Neural cell (in vitro differentiated cells): ENCODE measurements at regions not wholly inside any gene's neighbourhood (a gene's known extent, or its start where the extent isn't known, plus 50 kb on each side); places are given as distances from the start of the nearest gene placed in this dataset.

Experiments
- H2AFZ ChIP-seq: fragments of 200-600, 300-800 bp; sonication (generic), shearing (Covaris generic); 2 replicates; pipeline ENCODE4 v1.6.0; 2014; ENCODE audit warnings: low read depth, mild to moderate bottlenecking, antibody characterized with exemption, low read length, moderate library complexity
- H3F3A ChIP-seq: fragments of 200-600 bp; shearing (Covaris generic); 2 replicates; pipeline ENCODE4 v1.6.1; 2016; ENCODE audit warnings: mild to moderate bottlenecking, moderate library complexity, mixed read lengths, antibody characterized with exemption, low read length; ENCODE audit not compliant: insufficient read depth, poor library complexity, severe bottlenecking
- H3K27ac ChIP-seq: fragments of 200-600, 300-800 bp; sonication (generic), shearing (Covaris generic); 2 replicates; pipeline ENCODE4 v1.5.1; 2014; ENCODE audit warnings: mild to moderate bottlenecking, low read length, moderate library complexity
- H3K27me3 ChIP-seq: fragments of 300-800, 200-600 bp; sonication (generic), shearing (Covaris generic); 2 replicates; pipeline ENCODE4 v1.6.0; 2014; ENCODE audit warnings: mild to moderate bottlenecking, low read depth, low read length, moderate library complexity; ENCODE audit not compliant: insufficient read depth
- H3K36me3 ChIP-seq: fragments of 300-800, 200-600 bp; sonication (generic), shearing (Covaris generic); 2 replicates; pipeline ENCODE4 v1.5.1; 2014; ENCODE audit warnings: mild to moderate bottlenecking, antibody characterized with exemption, low read length, moderate library complexity; ENCODE audit not compliant: insufficient read depth
- H3K4me2 ChIP-seq: fragments of 300-800, 200-600 bp; sonication (generic), shearing (Covaris generic); 2 replicates; pipeline ENCODE4 v1.6.0; 2014; ENCODE audit warnings: mild to moderate bottlenecking, low read length
- H3K4me3 ChIP-seq: fragments of 300-800, 200-600 bp; sonication (generic), shearing (Covaris generic); 2 replicates; pipeline ENCODE4 v1.5.1; 2014; ENCODE audit warnings: mild to moderate bottlenecking, low read length, moderate library complexity
- H3K79me2 ChIP-seq: fragments of 200-600 bp; shearing (Covaris generic); replicated peaks from 2 replicates; pipeline ENCODE4 v1.6.0; 2014; ENCODE audit warnings: mild to moderate bottlenecking, low read length, moderate library complexity; ENCODE audit not compliant: insufficient read depth
- H3K9ac ChIP-seq: fragments of 300-800, 200-600 bp; sonication (generic), shearing (Covaris generic); 2 replicates; pipeline ENCODE4 v1.6.1; 2016; ENCODE audit warnings: mild to moderate bottlenecking, low read length, mixed read lengths
- H3K9me2 ChIP-seq: fragments of 200-600 bp; shearing (Covaris generic); 2 replicates; pipeline ENCODE4 v1.6.1; 2016; ENCODE audit warnings: mild to moderate bottlenecking, low read length, mixed read lengths; ENCODE audit not compliant: insufficient read depth
- H3K9me3 ChIP-seq: fragments of 200-600, 300-800 bp; sonication (generic), shearing (Covaris generic); 2 replicates; pipeline ENCODE4 v1.6.1; 2016; ENCODE audit warnings: mild to moderate bottlenecking, mixed run types, low read length, moderate library complexity, mixed read lengths
- H4K20me1 ChIP-seq: fragments of 200-600 bp; shearing (Covaris generic); 2 replicates; pipeline ENCODE4 v1.6.1; 2016; ENCODE audit warnings: mild to moderate bottlenecking, mixed run types; ENCODE audit not compliant: insufficient read depth
- CTCF ChIP-seq: fragments of 450-650 bp; IDR thresholded peaks from 2 replicates; pipeline ENCODE4 v1.5.1; 2014; ENCODE audit warnings: antibody characterized with exemption, mild to moderate bottlenecking, moderate library complexity; ENCODE audit not compliant: poor library complexity, severe bottlenecking
- EP300 ChIP-seq: fragments of 450-650 bp; conservative IDR thresholded peaks from 2 replicates; pipeline ENCODE4 v1.6.1; 2014; ENCODE audit warnings: antibody characterized with exemption, mild to moderate bottlenecking, moderate library complexity; ENCODE audit not compliant: poor library complexity, severe bottlenecking
- EZH2 ChIP-seq: fragments of 200-600, 300-800 bp; shearing (Covaris generic), sonication (generic); IDR thresholded peaks from 2 replicates; pipeline ENCODE4 v1.6.1; 2014; ENCODE audit warnings: antibody characterized with exemption, low read length, borderline replicate concordance, mild to moderate bottlenecking; ENCODE audit not compliant: insufficient read depth, poor library complexity, severe bottlenecking
- MXI1 ChIP-seq: fragments of 450-650 bp; conservative IDR thresholded peaks from 2 replicates; pipeline ENCODE4 v1.6.1; 2014; ENCODE audit warnings: antibody characterized with exemption, mild to moderate bottlenecking; ENCODE audit not compliant: poor library complexity, severe bottlenecking
- POLR2AphosphoS5 ChIP-seq: IDR thresholded peaks from 2 replicates; pipeline ENCODE4 v1.6.1; 2012
- RAD21 ChIP-seq: fragments of 450-650 bp; conservative IDR thresholded peaks from 2 replicates; pipeline ENCODE4 v1.6.1; 2014; ENCODE audit warnings: antibody characterized with exemption, mild to moderate bottlenecking, moderate library complexity
- REST ChIP-seq: IDR thresholded peaks from 2 replicates; pipeline ENCODE4 v1.6.1; 2012; ENCODE audit warnings: borderline replicate concordance
- SMC3 ChIP-seq: fragments of 450-650 bp; conservative IDR thresholded peaks from 2 replicates; pipeline ENCODE4 v1.6.1; 2014; ENCODE audit warnings: antibody characterized with exemption, mild to moderate bottlenecking, moderate library complexity; ENCODE audit not compliant: poor library complexity
- TAF1 ChIP-seq: IDR thresholded peaks from 2 replicates; pipeline ENCODE4 v1.6.1; 2012; ENCODE audit warnings: low read depth

DNA sequence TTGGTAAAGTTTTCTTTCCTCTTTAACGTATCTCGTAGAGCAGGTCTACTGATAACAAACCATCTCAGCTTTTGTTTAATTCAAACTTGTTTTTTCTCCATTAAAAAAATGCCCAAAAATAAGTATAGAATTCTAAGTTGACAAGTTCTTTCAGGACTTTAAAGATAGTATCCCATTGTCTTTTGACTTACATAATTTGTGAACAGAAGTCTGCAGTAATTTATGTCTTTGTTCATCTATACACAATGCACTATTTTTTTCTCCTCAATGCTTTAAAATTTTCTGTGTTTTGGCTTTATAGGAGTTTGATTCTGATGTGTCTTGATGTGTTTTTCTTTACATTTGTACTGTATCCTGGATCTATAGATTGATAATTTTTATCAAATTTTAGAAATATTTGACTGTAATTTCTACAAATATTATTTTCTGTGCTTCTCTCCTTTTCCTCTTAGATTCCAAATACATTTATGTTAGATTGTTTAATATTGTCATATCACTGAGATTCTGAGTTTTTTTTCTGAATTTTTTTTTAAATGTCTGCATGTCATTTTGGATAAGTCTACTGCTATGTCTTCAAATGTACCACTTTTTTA lies 143.3 kb downstream of the FTCDNL1 start:
- no peaks in the 10 kb centered on the region for H3K79me2 ChIP-seq
- no peaks in the 10 kb centered on the region for H3K36me3 ChIP-seq
- H3K4me2 ChIP-seq, result no peak overlapping the region
- H3K9me3 ChIP-seq, result no peaks in the 10 kb centered on the region
- no peaks in the 10 kb centered on the region for H3F3A ChIP-seq
- no peak overlapping the region for H3K27ac ChIP-seq
- H2AFZ ChIP-seq, result no peak overlapping the region
- H4K20me1 ChIP-seq, result no peaks in the 10 kb centered on the region
- no peak overlapping the region for H3K4me3 ChIP-seq
- H3K9me2 ChIP-seq, result no peaks in the 10 kb centered on the region
- no peak overlapping the region for H3K9ac ChIP-seq
- no peak for TF ChIP-seq MXI1
- no peak for TF ChIP-seq EZH2
- no peak for TF ChIP-seq CTCF
- TF ChIP-seq RAD21, result no peak
- TF ChIP-seq SMC3, result no peak
- no peak for TF ChIP-seq EP300
- TF ChIP-seq REST, result no peak
- TF ChIP-seq TAF1, result no peak
- no peak for TF ChIP-seq POLR2AphosphoS5
- no peaks in the 10 kb centered on the region for H3K27me3 ChIP-seq

GRCh38 chr2:199705538-199705937 lies 145.5 kb downstream of the FTCDNL1 start:
- Histone ChIP-seq H3K27me3 (no peaks in the 10 kb centered on the region), H3K9me2 (no peaks in the 10 kb centered on the region), H3K27ac (no peak overlapping the region), H3K36me3 (no peaks in the 10 kb centered on the region), H4K20me1 (no peaks in the 10 kb centered on the region), H2AFZ (no peak overlapping the region), H3K9ac (no peak overlapping the region), H3K4me2 (no peak overlapping the region), H3K79me2 (no peaks in the 10 kb centered on the region), H3K4me3 (no peak overlapping the region), H3K9me3 (no peaks in the 10 kb centered on the region), H3F3A (no peaks in the 10 kb centered on the region)
- no peak for TF ChIP-seq MXI1
- no peak for TF ChIP-seq REST
- TF ChIP-seq RAD21, result no peak
- TF ChIP-seq EP300, result no peak
- TF ChIP-seq EZH2, result no peak
- no peak for TF ChIP-seq SMC3
- no peak for TF ChIP-seq CTCF
- TF ChIP-seq TAF1, result no peak
- no peak for TF ChIP-seq POLR2AphosphoS5
